ENCODE measurements at regions not wholly inside any gene's neighbourhood (a gene's known extent, or its start where the extent isn't known, plus 50 kb on each side); places are given as distances from the start of the nearest gene placed in this dataset.

DNA sequence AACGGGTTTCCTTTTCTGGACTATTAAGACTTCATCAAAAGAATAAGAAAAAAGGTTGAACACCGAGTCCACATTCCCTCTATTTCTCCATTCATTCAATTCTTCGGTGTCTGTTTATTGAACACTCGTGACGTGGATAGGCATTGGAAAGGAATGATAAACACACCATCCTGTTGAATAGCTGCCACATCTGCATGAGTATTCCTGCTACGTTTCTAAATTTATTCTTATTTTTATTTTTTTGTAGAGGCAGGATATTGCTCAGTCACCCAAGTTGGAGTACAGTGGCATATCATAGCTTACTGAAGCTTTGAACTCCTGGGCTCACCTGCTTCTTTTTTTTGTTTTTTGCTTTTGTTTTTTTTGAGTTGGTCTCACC lies 80.8 kb upstream of the CIBAR2 start:
- TF ChIP-seq POLR2A (IDR thresholded peaks at IDR 0.05; ENCODE audit: low read depth, low read length) (no peak), POLR2AphosphoS5 (IDR thresholded peaks at IDR 0.05; ENCODE audit: low read depth, low read length) (no peak), TAF1 (IDR thresholded peaks at IDR 0.05; ENCODE audit: low read depth, low read length) (no peak), PAX5 (IDR thresholded peaks at IDR 0.05; ENCODE audit: insufficient read depth, low read length, severe bottlenecking) (no peak), SPI1 (IDR thresholded peaks at IDR 0.05; ENCODE audit: low read depth, low read length) (no peak), POU2F2 (IDR thresholded peaks at IDR 0.05; ENCODE audit: low read depth, low read length) (no peak)

Data from GM12891 (cell line).